ENCODE measurements at regions not wholly inside any gene's neighbourhood (a gene's known extent, or its start where the extent isn't known, plus 50 kb on each side); places are given as distances from the start of the nearest gene placed in this dataset.

DNA sequence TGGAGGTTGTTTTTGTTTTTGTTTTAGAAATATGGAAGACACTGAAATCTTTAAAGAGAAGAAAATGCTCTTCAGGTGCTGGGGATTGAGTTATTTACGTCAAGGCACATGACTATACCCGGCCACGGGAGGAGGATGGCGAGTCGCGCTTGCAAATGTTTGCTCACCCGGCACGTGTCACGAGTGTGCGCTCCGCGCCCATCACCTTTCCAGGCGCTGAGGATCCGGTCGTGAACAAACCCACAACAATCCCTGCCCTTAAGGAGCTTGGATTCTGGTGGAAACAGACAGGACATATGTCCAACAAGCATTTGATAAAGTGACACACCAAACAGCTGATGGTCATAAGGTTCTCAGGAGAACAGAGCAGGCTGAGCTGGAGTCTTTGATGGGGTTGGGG, 715.5 kb downstream of the BRD1 start:
- no peak for DNase-seq

DNA sequence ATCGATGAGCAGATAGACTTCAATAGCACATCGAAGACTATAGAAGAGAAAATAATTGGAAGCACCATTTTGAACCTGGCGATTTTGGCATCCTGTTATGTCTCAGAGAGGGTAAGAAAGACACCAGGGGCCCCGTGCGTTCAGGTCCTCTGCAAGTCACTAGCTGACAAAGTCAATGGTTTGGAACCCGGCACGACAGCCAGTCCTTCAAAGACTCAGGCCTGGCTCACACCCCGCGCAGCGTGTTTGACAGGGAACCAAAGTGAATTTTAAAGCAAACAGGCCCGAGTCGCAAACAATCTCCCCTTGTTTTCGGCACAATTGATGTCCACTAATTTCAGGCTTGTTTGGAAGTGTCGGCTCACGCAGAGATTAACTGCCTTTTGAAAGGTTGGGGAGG, 716.6 kb downstream of the BRD1 start:
- no peak for DNase-seq

DNA sequence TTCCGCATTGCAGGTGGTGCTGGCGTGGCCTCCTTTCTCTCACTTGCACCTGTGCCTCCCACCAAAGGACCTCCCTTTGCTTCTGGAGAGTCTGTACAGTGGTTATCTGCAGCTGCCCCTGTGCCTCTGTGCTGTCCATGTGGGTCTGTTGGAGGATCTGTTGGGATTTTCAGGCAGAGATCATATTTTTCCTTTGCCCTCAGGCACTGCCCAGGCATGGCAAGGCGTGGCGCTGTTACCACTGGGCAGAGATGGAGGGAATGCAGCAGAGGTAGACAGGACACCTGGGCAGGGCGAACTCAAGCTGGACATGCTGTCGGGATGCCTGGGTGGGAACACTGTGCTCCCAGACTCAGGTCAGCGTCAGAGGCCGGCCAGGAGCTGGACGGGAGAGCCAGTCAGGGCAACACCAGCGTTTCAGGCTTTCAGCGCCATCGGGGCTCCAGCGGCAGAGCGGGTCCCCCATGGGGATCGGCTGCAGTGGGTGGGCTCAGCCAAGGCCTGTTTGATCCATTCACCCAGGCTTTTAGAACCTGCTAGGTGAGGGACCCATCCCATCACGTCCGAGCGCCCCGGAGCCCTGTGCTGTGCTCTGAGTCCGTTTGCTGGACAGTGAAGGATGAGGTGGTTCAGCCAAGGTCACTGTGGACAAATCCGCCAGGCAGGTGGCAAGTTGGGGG, 718.9 kb downstream of the BRD1 start:
- DNase-seq: no peak

DNA sequence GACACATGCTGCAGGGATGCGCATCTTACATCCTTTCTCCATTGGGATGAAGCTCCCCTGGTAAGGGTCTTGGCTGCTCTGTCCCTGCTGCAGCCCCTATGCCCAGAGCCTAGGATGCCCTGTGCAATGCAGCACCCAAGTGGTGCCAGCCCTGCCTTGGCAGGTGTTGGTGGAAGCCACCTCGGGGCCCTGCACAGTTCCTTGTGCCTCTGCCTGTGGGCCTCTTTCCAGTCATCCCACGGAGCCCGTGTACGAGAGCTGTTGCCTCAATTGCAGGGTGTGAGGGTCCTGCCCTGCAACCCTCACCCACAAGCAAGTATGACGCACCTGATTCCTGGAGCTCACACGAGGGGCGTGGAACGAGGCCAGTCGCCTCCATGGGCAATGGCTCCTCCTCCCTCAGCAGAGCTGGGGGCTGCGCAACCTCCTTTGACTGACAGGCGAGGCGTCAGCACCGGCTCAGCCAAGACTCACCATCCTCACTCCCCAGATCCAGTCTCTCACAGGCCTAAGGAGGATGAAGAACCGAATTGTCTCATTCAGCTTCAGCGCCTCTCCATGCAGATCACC, 719.6 kb downstream of the BRD1 start:
- no peak for DNase-seq

DNA sequence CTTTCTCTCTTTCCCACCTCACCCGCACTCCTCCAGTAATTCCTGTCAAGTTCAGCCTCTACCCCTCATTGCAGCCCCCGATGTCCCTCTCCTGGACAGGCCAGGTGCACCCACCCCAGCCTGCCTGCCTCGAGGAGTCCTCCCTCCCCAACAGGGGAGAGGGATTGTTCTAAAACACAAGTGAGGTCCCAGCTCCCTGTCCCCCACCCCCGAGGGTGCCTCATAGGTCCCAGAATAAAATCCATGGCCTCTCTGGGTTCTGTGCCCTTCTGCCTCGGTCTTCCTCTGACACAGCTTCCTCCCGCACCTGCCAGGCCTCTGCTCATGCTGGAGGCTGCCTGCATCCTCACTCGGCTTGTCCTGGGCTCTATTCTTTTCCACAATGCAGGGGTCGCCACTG, 720.1 kb downstream of the BRD1 start:
- no peak for DNase-seq

DNA sequence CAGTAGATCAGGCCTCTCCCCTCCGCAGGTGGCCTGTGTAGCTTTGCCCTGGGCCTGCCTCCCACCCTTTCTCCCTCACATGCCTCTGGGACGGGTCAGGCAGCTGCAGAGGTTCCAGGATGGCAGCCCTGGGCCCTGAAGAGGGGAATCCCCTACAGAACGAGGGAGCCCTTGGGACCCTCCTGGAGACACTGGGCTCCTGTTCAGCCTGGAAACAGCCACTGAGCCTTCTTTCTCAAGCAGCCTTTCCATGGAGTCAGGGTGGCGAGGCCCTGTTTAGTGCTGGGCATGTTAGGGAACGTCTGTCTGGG, 720.9 kb downstream of the BRD1 start:
- DNase-seq: no peak

DNA sequence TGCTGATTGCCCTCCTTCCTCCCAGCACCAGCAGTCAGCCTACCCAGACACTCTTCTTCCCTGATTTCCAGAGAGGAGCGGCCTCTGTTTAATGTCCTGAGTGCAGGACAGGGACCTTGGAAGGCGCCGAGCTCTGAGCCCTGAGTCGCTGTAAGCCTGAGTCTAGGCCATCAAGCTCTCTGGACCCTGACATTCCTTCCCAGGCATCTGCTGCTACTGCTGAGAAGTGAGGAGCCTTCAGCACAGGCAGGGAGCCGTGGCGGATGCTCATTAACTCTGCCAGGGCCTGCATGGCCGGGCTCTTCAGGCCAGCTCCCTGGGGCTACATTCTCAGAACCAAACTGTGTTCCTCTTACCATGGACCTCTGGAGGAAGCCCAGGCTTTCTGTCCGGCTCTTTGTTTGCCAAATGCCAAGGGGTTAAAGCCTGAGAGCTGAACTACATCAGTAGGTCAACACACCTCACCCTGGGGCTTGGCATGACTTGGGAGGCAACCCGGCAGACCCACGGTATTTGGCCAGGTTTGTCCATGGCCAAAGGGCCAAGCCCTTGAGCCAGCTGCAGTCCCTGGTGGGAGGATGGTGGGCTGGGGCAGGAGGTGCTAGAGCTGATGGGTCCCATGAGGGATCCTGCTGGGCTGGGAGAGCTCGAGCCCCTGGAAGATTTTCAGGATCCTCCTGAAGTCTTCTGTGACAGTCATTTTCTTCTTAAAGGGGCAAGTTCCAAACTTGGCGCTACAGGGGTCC, 721.4 kb downstream of the BRD1 start:
- DNase-seq: no peak

DNA sequence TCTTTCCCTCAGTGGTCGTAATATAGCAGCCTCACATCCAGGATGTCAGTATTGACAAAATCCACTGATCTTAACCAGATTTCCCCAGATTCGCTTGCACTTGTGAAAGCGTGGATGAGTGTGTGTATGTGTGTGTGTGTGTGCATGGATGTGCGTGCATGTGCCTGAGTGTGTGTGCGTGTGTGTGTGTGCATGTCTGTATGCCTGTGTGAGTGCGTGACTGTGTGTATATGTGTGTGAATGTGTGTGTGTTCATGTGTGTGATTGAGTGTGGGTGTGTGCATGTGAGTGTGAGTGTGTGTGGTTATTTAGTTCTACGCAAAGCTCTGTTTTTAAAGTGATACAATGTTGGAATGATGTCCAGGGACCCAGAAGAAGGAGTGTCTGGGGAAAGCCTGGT, 723.2 kb downstream of the BRD1 start:
- no peak for DNase-seq

DNA sequence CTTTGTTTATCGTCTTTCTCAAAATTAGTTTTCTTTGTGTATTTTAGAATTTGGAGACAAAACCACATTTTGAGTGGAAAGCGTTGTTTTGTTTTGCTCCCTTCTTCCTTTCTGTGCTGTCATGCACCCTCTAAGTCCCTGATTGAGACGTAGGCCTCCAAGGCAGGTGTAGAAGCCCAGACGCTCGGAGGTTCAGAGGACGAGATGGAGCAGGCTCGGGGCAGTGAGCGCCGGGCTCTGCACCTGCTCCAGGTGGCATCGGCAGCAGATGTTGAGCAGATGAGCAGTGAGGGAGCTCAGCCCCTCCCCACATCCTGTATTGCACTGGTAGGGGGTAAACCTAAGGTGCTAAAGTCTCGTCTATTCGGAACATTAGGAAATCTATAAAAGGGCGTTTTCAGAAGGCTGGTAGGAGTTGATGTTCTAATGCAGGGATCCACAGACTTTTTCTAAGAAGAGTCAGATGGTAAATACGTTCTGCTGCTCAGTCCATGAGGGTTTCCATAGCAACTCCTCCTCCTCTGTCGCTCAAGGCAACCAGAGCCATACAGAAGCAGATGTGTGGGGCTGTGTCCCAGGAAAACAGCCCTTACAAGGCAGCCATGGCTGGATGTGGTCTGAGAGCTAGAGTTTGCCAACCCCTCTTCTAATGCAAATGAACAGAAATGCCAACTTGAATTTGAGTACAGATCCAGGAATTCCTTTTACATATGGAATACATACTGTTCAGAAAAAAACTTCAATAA, 724.2 kb downstream of the BRD1 start:
- no peak for DNase-seq

DNA sequence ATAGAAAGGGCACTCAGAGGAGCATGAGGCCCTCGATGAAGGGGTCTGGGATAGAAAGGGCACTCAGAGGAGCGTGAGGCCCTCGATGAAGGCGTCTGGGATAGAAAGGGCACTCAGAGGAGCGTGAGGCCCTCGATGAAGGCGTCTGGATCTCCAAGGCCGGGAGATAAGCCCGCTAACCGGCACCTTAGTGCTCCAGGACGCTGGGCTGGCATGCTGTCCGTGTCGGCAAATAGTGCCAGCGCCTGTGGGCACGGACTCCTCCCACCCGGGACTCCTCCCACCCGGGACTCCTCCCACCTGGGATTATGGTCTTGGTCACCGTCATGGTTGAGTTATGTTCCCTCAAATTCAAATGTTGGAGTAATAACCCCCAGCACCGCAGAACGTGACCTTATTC, 725.3 kb downstream of the BRD1 start:
- no peak for DNase-seq

DNA sequence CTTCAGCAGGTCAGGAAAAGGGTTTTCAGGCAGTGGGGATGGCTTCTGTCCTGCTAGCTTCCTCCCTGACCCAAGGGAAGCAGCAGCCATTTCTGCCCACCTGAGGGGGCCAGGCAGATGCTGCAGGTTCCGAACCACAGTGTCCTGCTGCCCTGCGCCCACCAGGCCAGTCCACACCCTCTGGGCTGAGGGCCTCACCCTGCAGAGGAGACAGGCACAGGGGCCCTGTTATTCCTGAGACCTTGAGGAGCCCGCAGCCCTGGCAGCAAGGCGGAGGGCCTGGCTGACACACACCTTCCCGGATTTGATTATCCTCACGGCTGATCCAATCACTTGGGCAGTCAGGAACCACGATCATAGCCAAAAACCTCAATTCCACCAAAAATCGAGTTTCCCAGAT, 725.8 kb downstream of the BRD1 start:
- no peak for DNase-seq

DNA sequence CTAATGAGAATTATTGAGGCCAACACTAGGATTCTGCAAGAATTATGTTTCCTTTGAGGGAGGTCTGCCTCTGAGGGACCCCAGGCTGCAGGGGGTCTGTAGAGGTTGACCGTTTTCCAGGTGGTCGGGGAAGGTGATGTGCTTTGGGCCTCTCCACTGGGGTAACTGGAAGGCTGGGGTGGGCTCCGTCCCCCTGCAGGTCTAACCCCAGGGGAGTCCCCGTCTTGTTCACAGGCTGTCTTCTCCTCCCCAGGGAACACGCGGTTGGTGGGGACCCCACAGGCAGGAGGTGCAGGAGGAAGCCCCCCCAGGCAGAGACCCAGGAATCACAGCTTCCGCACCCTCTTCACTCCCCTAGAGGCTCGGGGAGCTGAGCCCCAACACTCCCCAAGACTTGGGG, 726.4 kb downstream of the BRD1 start:
- no peak for DNase-seq

DNA sequence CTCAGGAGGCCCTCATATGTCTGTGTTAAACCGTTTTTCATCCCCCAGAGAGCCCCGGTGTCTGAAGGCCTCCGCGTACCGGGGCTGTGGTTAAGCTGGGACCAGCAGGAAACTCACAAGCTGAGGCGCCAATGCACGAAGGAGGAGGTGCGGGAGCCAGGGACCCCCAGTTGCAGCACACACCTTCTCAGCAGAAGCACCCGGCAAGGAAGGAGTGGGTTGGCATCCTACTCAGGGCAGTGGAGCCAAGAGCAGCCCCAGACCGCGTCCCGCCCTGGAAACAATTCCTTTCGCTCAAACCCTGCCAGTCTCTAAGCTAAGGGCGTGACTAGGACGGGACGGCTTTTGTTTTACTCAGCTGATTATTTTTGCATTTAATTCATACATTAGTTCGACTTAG, 726.9 kb downstream of the BRD1 start:
- DNase-seq: no peak

DNA sequence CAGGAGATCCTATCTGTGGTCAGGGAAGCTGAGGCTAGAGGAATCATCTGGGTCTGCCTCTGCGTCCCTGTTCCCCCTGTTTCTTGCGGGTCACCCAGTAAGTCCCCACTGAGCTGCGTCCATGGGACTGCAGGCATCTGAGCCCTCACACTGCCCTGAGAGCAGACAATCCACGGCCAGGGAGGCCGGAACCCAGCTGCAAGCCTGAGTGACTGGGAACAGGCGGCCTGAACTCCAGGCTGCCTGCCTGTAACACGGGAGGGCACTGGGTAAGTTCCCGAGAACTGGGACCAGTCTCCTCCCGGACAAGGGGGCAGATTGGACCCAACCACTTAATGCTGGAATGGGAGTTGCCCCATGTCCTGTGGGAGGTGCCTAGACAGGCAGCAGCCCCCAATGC, 727.4 kb downstream of the BRD1 start:
- no peak for DNase-seq

DNA sequence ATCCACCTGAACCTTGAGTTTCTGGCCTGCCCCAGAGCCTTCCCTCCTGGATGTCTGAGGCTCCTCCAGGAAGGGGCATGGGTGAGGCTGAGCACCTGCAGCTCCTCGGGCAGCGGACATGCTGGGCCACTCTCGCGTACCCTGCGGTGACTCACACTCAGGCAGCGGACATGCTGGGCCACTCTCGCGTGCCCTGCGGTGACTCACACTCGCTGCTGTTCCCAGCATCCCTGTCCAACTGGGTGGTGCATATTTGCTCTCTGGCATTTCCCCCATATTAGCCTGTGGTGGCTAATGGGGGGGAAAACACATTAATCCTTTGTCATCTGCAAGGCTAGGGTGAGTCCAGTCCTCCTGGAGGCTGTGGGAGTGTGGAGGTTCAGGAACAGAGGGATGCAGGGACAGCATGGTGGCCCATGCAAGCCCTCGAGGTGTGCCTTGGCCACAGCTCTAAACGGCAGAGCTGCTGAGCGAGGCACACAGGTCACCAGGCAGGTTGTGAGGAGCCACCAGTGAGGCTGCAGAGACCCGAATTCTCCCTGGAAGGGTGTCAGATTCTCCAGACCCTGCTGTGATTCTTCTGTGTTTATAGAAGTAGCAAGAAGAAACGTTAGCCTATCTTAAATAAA, 728.1 kb downstream of the BRD1 start:
- DNase-seq: no peak

DNA sequence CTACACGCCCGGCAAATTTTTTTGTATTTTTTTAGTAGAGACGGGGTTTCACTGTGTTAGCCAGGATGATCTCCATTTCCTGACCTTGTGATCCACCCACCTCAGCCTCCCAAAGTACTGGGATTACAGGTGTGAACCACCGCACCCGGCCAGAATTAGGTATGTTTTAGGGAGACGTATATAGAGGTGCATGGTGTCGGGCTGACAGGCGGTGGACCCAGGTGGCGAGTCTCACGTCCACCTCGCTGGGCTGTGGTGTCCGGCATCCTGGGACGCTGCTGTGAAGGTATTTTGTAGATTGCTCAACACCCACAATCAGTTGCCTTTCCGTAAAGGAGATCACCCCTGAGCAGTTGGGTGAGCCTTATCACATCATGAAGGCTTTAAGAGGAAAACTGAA, 728.6 kb downstream of the BRD1 start:
- no peak for DNase-seq

DNA sequence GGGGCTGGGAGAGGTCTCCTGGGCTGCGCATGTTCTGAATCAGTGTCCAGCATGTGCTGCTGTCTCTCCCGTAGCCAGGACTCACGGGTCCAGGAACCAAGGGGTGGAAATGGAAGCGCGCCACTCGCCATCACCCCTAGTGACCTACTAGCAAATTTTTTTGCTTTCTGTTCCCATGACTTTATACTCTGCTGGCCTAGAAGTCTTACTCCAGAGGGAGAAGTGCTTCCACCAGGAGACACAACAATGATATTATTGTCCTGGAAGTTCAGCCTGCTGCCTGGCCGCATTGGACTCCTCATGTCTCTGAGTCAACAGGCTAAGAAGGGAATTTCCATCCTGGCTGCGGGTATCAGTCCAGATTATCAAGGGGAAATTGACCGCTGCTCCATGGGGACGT, 729.7 kb downstream of the BRD1 start:
- DNase-seq: no peak

DNA sequence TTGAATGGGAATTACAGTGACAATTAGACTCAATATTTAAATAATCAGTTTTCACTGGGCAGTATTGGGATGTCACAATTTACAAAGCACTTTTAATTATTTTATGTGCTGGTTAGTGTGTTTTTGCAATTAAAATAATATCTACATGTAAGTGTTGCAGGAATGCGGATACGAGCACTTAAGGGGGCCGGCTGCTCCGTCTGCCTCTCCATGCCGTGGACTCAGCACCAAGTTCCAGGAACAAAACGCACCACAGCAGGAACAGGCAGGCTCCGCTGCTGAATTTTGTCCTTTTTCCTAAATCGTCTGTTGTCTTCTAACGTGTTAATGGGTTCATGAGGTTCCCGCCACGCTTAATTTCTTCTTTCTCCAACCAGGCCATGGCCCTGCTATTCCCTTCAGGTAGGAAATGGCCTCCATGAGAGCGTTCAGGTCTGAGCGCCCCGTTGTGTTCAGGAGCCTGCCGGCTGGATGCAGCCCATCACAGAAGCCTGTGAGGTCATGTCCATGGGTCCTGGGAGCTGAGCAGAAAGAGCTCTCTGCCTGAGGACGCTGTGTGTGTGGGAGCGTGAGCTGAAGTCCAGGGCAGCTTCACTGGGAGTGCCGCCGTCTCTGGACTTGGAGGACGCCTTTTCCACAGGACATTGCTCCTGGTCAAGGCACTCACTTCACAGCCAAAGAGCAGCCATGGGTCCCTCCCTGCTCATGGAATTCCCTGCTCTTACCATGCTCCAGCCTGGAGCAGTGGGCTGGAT, 730.3 kb downstream of the BRD1 start:
- no peak for DNase-seq

DNA sequence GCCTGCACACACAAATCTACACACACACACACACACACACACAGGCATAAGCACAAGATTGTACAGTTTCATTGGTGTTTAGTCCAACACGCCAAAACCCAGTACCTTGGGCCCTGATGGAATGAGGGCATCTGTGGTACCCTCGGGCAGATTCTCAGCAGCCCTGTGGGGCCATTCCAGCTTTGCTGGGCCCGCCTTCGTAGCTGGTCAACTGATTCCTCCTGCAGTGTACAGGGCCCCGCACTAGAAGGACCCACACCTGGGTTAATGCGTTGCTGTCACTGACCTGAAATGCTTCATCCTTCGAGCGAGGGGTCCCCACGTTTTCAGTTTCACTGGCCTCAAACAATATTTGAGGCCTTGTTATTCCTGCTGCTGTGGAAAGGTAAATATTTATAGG, 731.2 kb downstream of the BRD1 start:
- DNase-seq: no peak

DNA sequence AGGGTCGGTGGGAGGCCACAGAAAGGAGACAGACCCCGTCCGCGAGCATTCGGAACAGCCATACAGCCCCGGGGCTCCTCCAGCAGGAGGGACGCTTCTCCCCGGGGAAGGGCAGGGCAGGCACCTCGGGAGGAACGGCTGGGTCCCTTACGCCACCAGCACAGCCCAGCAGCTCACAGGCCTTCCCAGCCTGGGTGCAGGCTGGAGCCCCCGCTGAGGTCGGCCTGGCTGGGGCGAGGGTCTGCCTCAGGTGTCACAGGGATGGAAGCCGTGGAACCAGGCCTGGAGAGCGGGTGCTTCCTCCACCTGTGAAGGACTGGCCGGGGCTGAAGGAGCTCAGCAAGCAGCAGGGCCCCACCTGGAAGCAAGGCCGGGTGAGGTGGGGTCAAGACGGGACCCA, 732.3 kb downstream of the BRD1 start:
- no peak for DNase-seq

DNA sequence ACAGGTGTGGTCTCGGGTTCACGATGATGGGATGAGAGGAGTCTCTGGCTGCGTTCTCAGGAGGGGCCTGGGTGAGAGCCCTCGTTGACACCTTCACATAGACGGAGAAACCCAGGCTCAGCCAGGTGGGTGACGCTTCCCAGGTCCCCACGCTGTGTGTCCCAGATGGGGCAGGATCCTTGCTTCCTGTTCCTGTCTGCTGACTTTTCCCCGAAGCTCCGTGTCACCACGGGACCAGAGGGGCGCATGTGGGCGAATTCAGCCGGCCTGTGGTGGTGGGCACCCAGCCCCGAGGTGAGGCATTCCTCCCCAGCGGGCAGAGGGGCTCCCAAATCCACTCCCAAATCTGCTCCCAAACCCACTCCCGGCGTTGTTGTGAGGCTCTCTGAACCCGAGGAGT, 732.8 kb downstream of the BRD1 start:
- no peak for DNase-seq

DNA sequence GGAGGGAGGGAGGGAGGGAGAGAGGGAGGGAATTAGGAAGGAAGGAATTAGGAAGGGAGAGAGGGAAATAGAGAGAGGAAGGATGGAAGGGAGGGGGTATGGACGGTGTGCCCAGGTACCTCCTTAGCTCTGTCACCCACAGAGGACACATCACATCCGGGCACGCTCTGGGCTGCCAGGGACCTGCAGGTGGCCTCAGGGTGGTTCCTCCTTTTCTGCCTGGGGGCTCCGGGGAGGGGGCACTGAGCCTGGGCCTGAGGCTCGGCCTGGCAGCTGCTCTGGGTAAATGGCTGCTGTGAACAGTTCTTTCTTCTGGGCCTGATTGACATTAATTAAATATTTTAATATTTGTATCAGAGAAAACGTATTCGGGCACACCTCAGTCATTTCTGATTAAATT, 733.5 kb downstream of the BRD1 start:
- DNase-seq: no peak

All from 8988T (cell line).